ENCODE measurements at regions not wholly inside any gene's neighbourhood (a gene's known extent, or its start where the extent isn't known, plus 50 kb on each side); places are given as distances from the start of the nearest gene placed in this dataset.

GRCh38 chr18:50444539-50444938 lies 69.7 kb downstream of the SKA1 start:
- TF ChIP-seq POLR2AphosphoS5 (IDR thresholded peaks at IDR 0.05; ENCODE audit: low read depth) (no peak), CTCF (IDR thresholded peaks at IDR 0.05; ENCODE audit: insufficient read depth, low read length) (no peak), REST (IDR thresholded peaks at IDR 0.05; ENCODE audit: insufficient replicate concordance, low read depth) (no peak)
